ENCODE measurements at regions not wholly inside any gene's neighbourhood (a gene's known extent, or its start where the extent isn't known, plus 50 kb on each side); places are given as distances from the start of the nearest gene placed in this dataset.

DNA sequence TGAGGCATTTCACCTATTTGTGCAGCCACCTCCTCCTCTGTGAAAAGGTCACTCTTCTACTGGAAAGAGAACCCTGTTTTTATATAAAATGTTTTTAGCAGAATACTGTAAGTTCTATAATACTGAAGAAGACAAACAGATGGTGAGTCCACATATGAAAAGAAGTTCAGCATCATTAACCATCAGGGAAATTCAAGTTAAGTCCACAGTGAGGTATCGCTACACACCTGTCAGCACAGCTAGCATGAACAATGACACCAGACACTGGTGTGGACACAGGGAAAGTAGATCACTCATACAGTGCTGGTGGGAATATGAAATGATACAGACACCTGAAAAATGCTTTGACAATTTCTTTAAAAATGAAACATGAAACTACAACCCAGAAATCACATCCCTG lies 133.0 kb downstream of the MAD2L1 start (continued):
- TF ChIP-seq, protein P1, sequence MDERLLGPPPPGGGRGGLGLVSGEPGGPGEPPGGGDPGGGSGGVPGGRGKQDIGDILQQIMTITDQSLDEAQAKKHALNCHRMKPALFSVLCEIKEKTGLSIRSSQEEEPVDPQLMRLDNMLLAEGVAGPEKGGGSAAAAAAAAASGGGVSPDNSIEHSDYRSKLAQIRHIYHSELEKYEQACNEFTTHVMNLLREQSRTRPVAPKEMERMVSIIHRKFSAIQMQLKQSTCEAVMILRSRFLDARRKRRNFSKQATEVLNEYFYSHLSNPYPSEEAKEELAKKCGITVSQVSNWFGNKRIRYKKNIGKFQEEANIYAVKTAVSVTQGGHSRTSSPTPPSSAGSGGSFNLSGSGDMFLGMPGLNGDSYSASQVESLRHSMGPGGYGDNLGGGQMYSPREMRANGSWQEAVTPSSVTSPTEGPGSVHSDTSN (CRISPR knock-in tag; IDR thresholded peaks at IDR 0.05), result no peak
- TF ChIP-seq ATAD3A (CRISPR knock-in tag; IDR thresholded peaks at IDR 0.05) (no peak), TEAD2 (CRISPR knock-in tag; IDR thresholded peaks at IDR 0.05) (no peak), ZNF451 (CRISPR knock-in tag; IDR thresholded peaks at IDR 0.05) (no peak), ELF4 (CRISPR knock-in tag; IDR thresholded peaks at IDR 0.05; ENCODE audit: borderline replicate concordance) (no peak)

DNA sequence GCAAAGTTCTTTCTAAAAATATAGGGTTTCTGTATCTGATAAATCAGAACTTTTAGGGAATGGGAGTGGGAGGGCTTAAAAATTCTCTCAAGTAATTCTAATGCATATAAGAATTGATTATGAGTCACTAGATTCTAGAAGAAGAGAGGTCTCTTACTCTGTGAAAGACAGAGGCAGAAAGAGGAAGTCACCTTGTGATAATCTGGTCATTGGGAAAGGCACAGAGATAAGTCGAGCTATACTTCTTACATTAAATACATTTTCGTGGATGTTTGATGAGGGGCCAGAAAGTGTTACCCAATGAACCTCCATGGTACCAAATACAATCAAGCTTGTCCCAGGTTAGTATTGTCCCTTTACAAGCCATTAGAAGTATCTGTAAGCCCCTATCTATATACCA lies 134.4 kb downstream of the MAD2L1 start:
- intact Hi-C loops (cut with micrococcal nuclease; ENCODE audit: unreplicated experiment), result no loop called here
- no peaks in the 10 kb centered on the region for H3K9me3 ChIP-seq (ENCODE audit: low read length)
- no peak for TF ChIP-seq ZNF350 (CRISPR knock-in tag; IDR thresholded peaks at IDR 0.05; ENCODE audit: borderline replicate concordance, low read depth)
- TF ChIP-seq ZC3H4 (CRISPR knock-in tag; IDR thresholded peaks at IDR 0.05; ENCODE audit: borderline replicate concordance), result no peak
- H3K4me1 ChIP-seq (ENCODE audit: insufficient read depth, low read length), result no peaks in the 10 kb centered on the region
- H3K9ac ChIP-seq (ENCODE audit: insufficient read depth, low read depth, low read length), result no peak overlapping the region
- BruUV-seq (replicated peaks), result no TSS peak
- 0% methylated on average over 2 of the region's 2 CpGs for WGBS (ENCODE audit: low lambda C conversion rate)
- H3K36me3 ChIP-seq (replicated peaks in 1 of 2; ENCODE audit: control insufficient read depth in 1 of 2, insufficient read depth in 2 of 2, low read length in 2 of 2), result no peaks in the 10 kb centered on the region
- no peak overlapping the region for H3K27ac ChIP-seq (ENCODE audit: extremely low read length, insufficient read depth, low read length)
- FAIRE-seq (no peak), ATAC-seq (no peak), DNase-seq (ENCODE audit: low spot score) (no peak)
- POLR2A ChIA-PET, result no interaction called here
- no peaks in the 10 kb centered on the region for H3K79me2 ChIP-seq (ENCODE audit: insufficient read depth, low read length)
- CTCF ChIA-PET (ENCODE audit: low intra/inter-chr PET ratio, low total read pairs), result no interaction called here
- no peak overlapping the region for H3K4me3 ChIP-seq (replicated peaks in 1 of 3; ENCODE audit: insufficient read depth in 1 of 3, low read depth in 2 of 3, low read length in 3 of 3)
- no peaks in the 10 kb centered on the region for H4K20me1 ChIP-seq (ENCODE audit: insufficient read depth, low read length)
- H3K4me2 ChIP-seq (ENCODE audit: low read depth, low read length), result no peak overlapping the region
- in situ Hi-C loops (cut with HindIII; ENCODE audit: extremely low pct_ligation_motif_present, low pct_unique_long_range_greater_than_20kb), result no loop called here
- H2AFZ ChIP-seq (ENCODE audit: low read length), result no peak overlapping the region
- H3K27me3 ChIP-seq (ENCODE audit: control insufficient read depth in 1 of 2, insufficient read depth in 2 of 2, low read length in 2 of 2), result no peaks in the 10 kb centered on the region

DNA sequence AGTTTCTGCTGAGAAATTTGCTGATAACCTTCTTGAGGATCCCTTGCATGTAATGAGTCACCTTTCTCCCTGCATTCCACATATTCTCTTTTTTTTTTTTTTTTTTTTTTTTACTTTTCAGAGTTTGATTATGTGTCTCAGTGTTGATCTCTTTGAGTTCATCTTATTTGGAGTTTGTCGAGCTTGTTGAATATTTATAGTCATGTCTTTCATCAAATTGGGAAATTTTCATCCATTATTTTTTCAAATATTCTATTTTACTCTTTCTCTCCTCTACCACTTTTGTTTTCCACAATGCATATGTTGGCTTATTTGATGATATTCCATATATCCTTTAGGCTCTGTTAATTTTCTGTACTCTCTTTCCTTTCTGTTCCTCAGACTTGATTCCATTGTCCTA lies 136.1 kb downstream of the MAD2L1 start:
- Histone ChIP-seq H3K36me3 (replicated peaks in 1 of 2; ENCODE audit: control insufficient read depth in 1 of 2, insufficient read depth in 2 of 2, low read length in 2 of 2) (no peaks in the 10 kb centered on the region), H3K4me1 (ENCODE audit: insufficient read depth, low read length) (no peaks in the 10 kb centered on the region), H3K9me3 (ENCODE audit: low read length) (no peaks in the 10 kb centered on the region), H3K79me2 (ENCODE audit: insufficient read depth, low read length) (no peaks in the 10 kb centered on the region), H3K9ac (ENCODE audit: insufficient read depth, low read depth, low read length) (no peak overlapping the region), H3K4me3 (replicated peaks in 1 of 3; ENCODE audit: insufficient read depth in 1 of 3, low read depth in 2 of 3, low read length in 3 of 3) (no peak overlapping the region), H4K20me1 (ENCODE audit: insufficient read depth, low read length) (no peaks in the 10 kb centered on the region), H3K27ac (ENCODE audit: extremely low read length, insufficient read depth, low read length) (no peak overlapping the region), H2AFZ (ENCODE audit: low read length) (no peak overlapping the region), H3K4me2 (ENCODE audit: low read depth, low read length) (no peak overlapping the region), H3K27me3 (ENCODE audit: control insufficient read depth in 1 of 2, insufficient read depth in 2 of 2, low read length in 2 of 2) (no peaks in the 10 kb centered on the region)
- in situ Hi-C loops (cut with HindIII; ENCODE audit: extremely low pct_ligation_motif_present, low pct_unique_long_range_greater_than_20kb), result no loop called here
- intact Hi-C loops (cut with micrococcal nuclease; ENCODE audit: unreplicated experiment), result no loop called here
- no peak for ATAC-seq
- CTCF ChIA-PET (ENCODE audit: low intra/inter-chr PET ratio, low total read pairs), result no interaction called here
- WGBS (ENCODE audit: low lambda C conversion rate), result 0% methylated on average over 1 of the region's 1 CpG
- no TSS peak for BruUV-seq (replicated peaks)
- DNase-seq (ENCODE audit: low spot score), result no peak
- POLR2A ChIA-PET, result no interaction called here
- no peak for FAIRE-seq
- TF ChIP-seq, protein P2, sequence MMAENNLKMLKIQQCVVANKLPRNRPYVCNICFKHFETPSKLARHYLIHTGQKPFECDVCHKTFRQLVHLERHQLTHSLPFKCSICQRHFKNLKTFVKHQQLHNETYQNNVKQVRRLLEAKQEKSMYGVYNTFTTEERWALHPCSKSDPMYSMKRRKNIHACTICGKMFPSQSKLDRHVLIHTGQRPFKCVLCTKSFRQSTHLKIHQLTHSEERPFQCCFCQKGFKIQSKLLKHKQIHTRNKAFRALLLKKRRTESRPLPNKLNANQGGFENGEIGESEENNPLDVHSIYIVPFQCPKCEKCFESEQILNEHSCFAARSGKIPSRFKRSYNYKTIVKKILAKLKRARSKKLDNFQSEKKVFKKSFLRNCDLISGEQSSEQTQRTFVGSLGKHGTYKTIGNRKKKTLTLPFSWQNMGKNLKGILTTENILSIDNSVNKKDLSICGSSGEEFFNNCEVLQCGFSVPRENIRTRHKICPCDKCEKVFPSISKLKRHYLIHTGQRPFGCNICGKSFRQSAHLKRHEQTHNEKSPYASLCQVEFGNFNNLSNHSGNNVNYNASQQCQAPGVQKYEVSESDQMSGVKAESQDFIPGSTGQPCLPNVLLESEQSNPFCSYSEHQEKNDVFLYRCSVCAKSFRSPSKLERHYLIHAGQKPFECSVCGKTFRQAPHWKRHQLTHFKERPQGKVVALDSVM (CRISPR knock-in tag; IDR thresholded peaks at IDR 0.05), result no peak
- no peak for TF ChIP-seq REXO4 (CRISPR knock-in tag; IDR thresholded peaks at IDR 0.05; ENCODE audit: borderline replicate concordance)
- TF ChIP-seq ZC3H4 (CRISPR knock-in tag; IDR thresholded peaks at IDR 0.05; ENCODE audit: borderline replicate concordance), result no peak
